ENCODE measurements at regions not wholly inside any gene's neighbourhood (a gene's known extent, or its start where the extent isn't known, plus 50 kb on each side); places are given as distances from the start of the nearest gene placed in this dataset.

DNA sequence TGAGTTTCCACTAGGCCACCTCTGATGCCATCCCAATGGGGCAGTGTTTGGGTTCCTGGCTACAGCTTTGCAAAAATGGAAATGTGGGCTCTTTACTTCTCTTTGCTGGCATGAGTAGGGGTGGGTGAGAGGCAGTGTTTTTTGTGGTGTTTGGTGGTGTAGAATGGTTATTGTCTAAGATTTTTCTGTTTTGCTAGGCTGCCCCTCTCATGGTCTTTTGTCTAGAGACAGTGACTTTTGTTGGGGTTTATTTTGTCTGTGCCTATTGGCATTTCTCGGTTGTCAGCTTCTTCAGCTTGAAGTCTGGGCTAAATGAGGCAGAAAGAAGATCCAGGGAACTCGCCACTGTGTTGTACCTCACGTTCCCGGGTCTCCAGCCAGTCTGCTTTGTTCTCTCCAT, 112.1 kb downstream of the CENPF start:
- no peaks in the 10 kb centered on the region for H3F3A ChIP-seq (ENCODE audit: low read length, unreplicated experiment)
- no peaks in the 10 kb centered on the region for H3K9me2 ChIP-seq (replicated peaks; ENCODE audit: low read length)
- H4K20me1 ChIP-seq (ENCODE audit: low read length) = no peaks in the 10 kb centered on the region
- no peaks in the 10 kb centered on the region for H3K36me3 ChIP-seq (ENCODE audit: low read depth, low read length)
- peaks cover 25% of the 10 kb centered on the region for H3K4me1 ChIP-seq (ENCODE audit: insufficient read depth, low read length)
- POLR2A ChIA-PET (ENCODE audit: unreplicated experiment) = no interaction called here
- no peak for DNase-seq
- H3K4me3 ChIP-seq (ENCODE audit: low read length) = no peak overlapping the region
- intact Hi-C loops (cut with micrococcal nuclease) = no loop called here
- no peaks in the 10 kb centered on the region for H3K79me2 ChIP-seq (ENCODE audit: low read length)
- H3K27me3 ChIP-seq (ENCODE audit: low read length) = no peaks in the 10 kb centered on the region
- BruUV-seq (replicated peaks) = no TSS peak
- H3K9ac ChIP-seq (ENCODE audit: low read length) = no peak overlapping the region
- no peak overlapping the region for H3K4me2 ChIP-seq (ENCODE audit: low read length)
- no peak overlapping the region for H3K27ac ChIP-seq (ENCODE audit: low read length)
- H3K9me3 ChIP-seq (ENCODE audit: low read length) = no peaks in the 10 kb centered on the region
- CTCF ChIA-PET = no interaction called here
- ATAC-seq = no peak
- TF ChIP-seq EZH2 (IDR thresholded peaks at IDR 0.05; ENCODE audit: low read length, unreplicated experiment) (no peak), EZH2phosphoT487 (IDR thresholded peaks at IDR 0.05; ENCODE audit: borderline replicate concordance, low read length) (no peak)
- TF ChIP-seq, protein P1, sequence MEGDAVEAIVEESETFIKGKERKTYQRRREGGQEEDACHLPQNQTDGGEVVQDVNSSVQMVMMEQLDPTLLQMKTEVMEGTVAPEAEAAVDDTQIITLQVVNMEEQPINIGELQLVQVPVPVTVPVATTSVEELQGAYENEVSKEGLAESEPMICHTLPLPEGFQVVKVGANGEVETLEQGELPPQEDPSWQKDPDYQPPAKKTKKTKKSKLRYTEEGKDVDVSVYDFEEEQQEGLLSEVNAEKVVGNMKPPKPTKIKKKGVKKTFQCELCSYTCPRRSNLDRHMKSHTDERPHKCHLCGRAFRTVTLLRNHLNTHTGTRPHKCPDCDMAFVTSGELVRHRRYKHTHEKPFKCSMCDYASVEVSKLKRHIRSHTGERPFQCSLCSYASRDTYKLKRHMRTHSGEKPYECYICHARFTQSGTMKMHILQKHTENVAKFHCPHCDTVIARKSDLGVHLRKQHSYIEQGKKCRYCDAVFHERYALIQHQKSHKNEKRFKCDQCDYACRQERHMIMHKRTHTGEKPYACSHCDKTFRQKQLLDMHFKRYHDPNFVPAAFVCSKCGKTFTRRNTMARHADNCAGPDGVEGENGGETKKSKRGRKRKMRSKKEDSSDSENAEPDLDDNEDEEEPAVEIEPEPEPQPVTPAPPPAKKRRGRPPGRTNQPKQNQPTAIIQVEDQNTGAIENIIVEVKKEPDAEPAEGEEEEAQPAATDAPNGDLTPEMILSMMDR (conservative IDR thresholded peaks at IDR 0.05; ENCODE audit: low read depth, low read length) = no peak
- no peak overlapping the region for H2AFZ ChIP-seq (ENCODE audit: low read length)

DNA sequence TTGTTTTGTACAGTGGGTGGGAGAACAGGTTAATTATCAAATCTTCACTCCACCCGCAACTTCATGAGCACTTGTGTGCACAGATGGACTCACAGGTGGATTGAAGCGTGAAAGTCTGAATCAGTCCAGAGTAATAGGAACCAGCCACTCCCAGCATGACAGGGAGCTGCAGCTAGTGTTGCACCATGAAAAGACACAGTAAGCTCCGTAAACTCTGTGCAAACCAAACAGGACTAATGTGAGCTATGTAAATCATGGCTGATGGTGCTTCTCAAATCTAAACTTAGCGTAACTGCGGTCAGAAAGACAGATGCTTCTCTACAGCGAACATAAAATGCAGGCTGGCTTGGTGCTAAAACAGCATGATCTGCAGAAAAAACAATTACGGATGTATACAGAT, 114.4 kb downstream of the CENPF start:
- H3K27ac ChIP-seq (ENCODE audit: low read length) = no peak overlapping the region
- TF ChIP-seq EZH2 (IDR thresholded peaks at IDR 0.05; ENCODE audit: low read length, unreplicated experiment) = no peak
- TF ChIP-seq, protein P1 (conservative IDR thresholded peaks at IDR 0.05; ENCODE audit: low read depth, low read length) = no peak
- no peak for TF ChIP-seq EZH2phosphoT487 (IDR thresholded peaks at IDR 0.05; ENCODE audit: borderline replicate concordance, low read length)
- CTCF ChIA-PET = interaction anchor here (0.5 kb wide), 1 partner anchor 236 kb away, joined by 3 read pairs; no protein-coding TSS in a partner anchor

GRCh38 chr1:214718724-214719123, 115.7 kb downstream of the CENPF start:
- H3K4me1 ChIP-seq (ENCODE audit: insufficient read depth, low read length) = peaks cover 25% of the 10 kb centered on the region
- no peak overlapping the region for H2AFZ ChIP-seq (ENCODE audit: low read length)
- no peaks in the 10 kb centered on the region for H3K36me3 ChIP-seq (ENCODE audit: low read depth, low read length)
- ChIA-PET CTCF (no interaction called here), POLR2A (ENCODE audit: unreplicated experiment) (no interaction called here)
- H3K27me3 ChIP-seq (ENCODE audit: low read length) = no peaks in the 10 kb centered on the region
- no peaks in the 10 kb centered on the region for H3K9me3 ChIP-seq (ENCODE audit: low read length)
- no peaks in the 10 kb centered on the region for H3K79me2 ChIP-seq (ENCODE audit: low read length)
- ATAC-seq (peak; percentile 91), DNase-seq (peak; percentile 97)
- no peaks in the 10 kb centered on the region for H4K20me1 ChIP-seq (ENCODE audit: low read length)
- no peaks in the 10 kb centered on the region for H3F3A ChIP-seq (ENCODE audit: low read length, unreplicated experiment)
- no peak overlapping the region for H3K27ac ChIP-seq (ENCODE audit: low read length)
- H3K9me2 ChIP-seq (replicated peaks; ENCODE audit: low read length) = no peaks in the 10 kb centered on the region
- no peak overlapping the region for H3K4me3 ChIP-seq (ENCODE audit: low read length)
- H3K4me2 ChIP-seq (ENCODE audit: low read length) = no peak overlapping the region
- intact Hi-C loops (cut with micrococcal nuclease) = loop anchor here (1.0 kb wide), 1 partner anchor 22 kb away; no protein-coding TSS in a partner anchor
- no peak overlapping the region for H3K9ac ChIP-seq (ENCODE audit: low read length)
- TF ChIP-seq EZH2phosphoT487 (IDR thresholded peaks at IDR 0.05; ENCODE audit: borderline replicate concordance, low read length) (no peak), EZH2 (IDR thresholded peaks at IDR 0.05; ENCODE audit: low read length, unreplicated experiment) (no peak)
- TF ChIP-seq, protein P1 (conservative IDR thresholded peaks at IDR 0.05; ENCODE audit: low read depth, low read length) = no peak
- BruUV-seq (replicated peaks) = no TSS peak

More for the DNA sequence above, 114.4 kb downstream of the CENPF start:
- Histone ChIP-seq H4K20me1 (ENCODE audit: low read length) (no peaks in the 10 kb centered on the region), H3K27me3 (ENCODE audit: low read length) (no peaks in the 10 kb centered on the region), H3K79me2 (ENCODE audit: low read length) (no peaks in the 10 kb centered on the region), H3K4me2 (ENCODE audit: low read length) (peak overlapping the region; percentile 21; the same call in 1 of the 2 replicates), H3K9me3 (ENCODE audit: low read length) (no peaks in the 10 kb centered on the region), H3K4me3 (ENCODE audit: low read length) (no peak overlapping the region), H3K4me1 (ENCODE audit: insufficient read depth, low read length) (peaks cover 25% of the 10 kb centered on the region), H3F3A (ENCODE audit: low read length, unreplicated experiment) (no peaks in the 10 kb centered on the region), H3K9ac (ENCODE audit: low read length) (no peak overlapping the region), H3K9me2 (replicated peaks; ENCODE audit: low read length) (no peaks in the 10 kb centered on the region), H2AFZ (ENCODE audit: low read length) (no peak overlapping the region), H3K36me3 (ENCODE audit: low read depth, low read length) (no peaks in the 10 kb centered on the region)
- POLR2A ChIA-PET (ENCODE audit: unreplicated experiment) = interaction anchor here (0.6 to 0.7 kb wide), 2 partner anchors 27 to 1172 kb away, joined by 3 read pairs; no protein-coding TSS in a partner anchor
- DNase-seq = peak; percentile 61
- intact Hi-C loops (cut with micrococcal nuclease) = no loop called here
- BruUV-seq (replicated peaks) = no TSS peak
- ATAC-seq = peak; percentile 70
